ENCODE measurements at regions not wholly inside any gene's neighbourhood (a gene's known extent, or its start where the extent isn't known, plus 50 kb on each side); places are given as distances from the start of the nearest gene placed in this dataset.

- WGBS (ENCODE audit: missing lambda C conversion rate): 59% methylated on average over 14 of the region's 14 CpGs
- no peaks in the 10 kb centered on the region for H3K9me3 ChIP-seq
- POLR2A ChIA-PET: interaction anchor here (0.6 kb wide), 1 partner anchor 84 kb away, joined by 4 read pairs; the partner anchor contains the start of gene TBX3
- FAIRE-seq (no peak), DNase-seq (ENCODE audit: low read depth in 1 of 2, low spot score in 1 of 2) (peak in 1 of 2 experiments; percentile 59), ATAC-seq (no peak; a peak in 1 of 6 replicates)
- peak overlapping the region in 1 of 2 experiments; percentile 40; a peak in 2 of 6 replicates for H3K27ac ChIP-seq
- CTCF ChIA-PET: no interaction called here
- H3K4me3 ChIP-seq: no peak overlapping the region
- no peak for TF ChIP-seq ESRRA (IDR thresholded peaks at IDR 0.05; ENCODE audit: borderline replicate concordance, low read length)
- TF ChIP-seq EP300 (IDR thresholded peaks at IDR 0.05): 0 out of 5 replicates have a peak, but pooled peaks of 1 of the 2 experiments have one; percentile 20
- no peak for TF ChIP-seq EHMT2 (IDR thresholded peaks at IDR 0.05; ENCODE audit: low read depth)
- peaks cover 8% of the 10 kb centered on the region; the same call in 2 of the 3 replicates for H3K4me1 ChIP-seq
- H3K4me2 ChIP-seq: peak overlapping the region; percentile 10; the same call in 1 of the 3 replicates
Observed at GRCh38 chr12:114767906-114768722, 84.1 kb upstream of the TBX3 start.

- peak; percentile 36 for FAIRE-seq
- CTCF ChIA-PET: interaction anchor here (0.7 kb wide), 1 partner anchor 156 kb away, joined by 3 read pairs; no protein-coding TSS in a partner anchor
Observed at GRCh38 chr12:114767084-114767760, 83.2 kb upstream of the TBX3 start.

GRCh38 chr12:114765960-114766691 is 82.2 kb upstream of the TBX3 start:
- Histone ChIP-seq H3K27ac (no peak overlapping the region), H3K9me3 (no peaks in the 10 kb centered on the region), H3K4me3 (no peak overlapping the region), H3K4me1 (peaks cover 8% of the 10 kb centered on the region; the same call in 2 of the 3 replicates), H3K4me2 (no peak overlapping the region)
- TF ChIP-seq CHD2 (IDR thresholded peaks at IDR 0.05; ENCODE audit: low read length, partially characterized antibody) (no peak), MAFK (IDR thresholded peaks at IDR 0.05; ENCODE audit: partially characterized antibody) (no peak), HOXB5 (CRISPR knock-in tag; IDR thresholded peaks at IDR 0.05) (no peak), ZSCAN20 (CRISPR knock-in tag; IDR thresholded peaks at IDR 0.05) (no peak), NPAS2 (CRISPR knock-in tag; IDR thresholded peaks at IDR 0.05; ENCODE audit: borderline replicate concordance) (no peak)
- WGBS (ENCODE audit: missing lambda C conversion rate): 70% methylated on average over 11 of the region's 11 CpGs
- DNase-seq (ENCODE audit: low read depth in 1 of 2, low spot score in 1 of 2) (no peak), ATAC-seq (no peak), FAIRE-seq (no peak)
- POLR2A ChIA-PET: no interaction called here
- CTCF ChIA-PET: no interaction called here

More at GRCh38 chr12:114767084-114767760, 83.2 kb upstream of the TBX3 start:
- Histone ChIP-seq H3K4me1 (peaks cover 8% of the 10 kb centered on the region; the same call in 2 of the 3 replicates), H3K9me3 (no peaks in the 10 kb centered on the region), H3K27ac (no peak overlapping the region), H3K4me3 (no peak overlapping the region), H3K4me2 (no peak overlapping the region)
- TF ChIP-seq MYC (IDR thresholded peaks at IDR 0.05; ENCODE audit: borderline replicate concordance, low read length) (no peak), ELK1 (IDR thresholded peaks at IDR 0.05; ENCODE audit: low read depth, low read length) (no peak), CBX8 (IDR thresholded peaks at IDR 0.05) (no peak), SREBF2 (IDR thresholded peaks at IDR 0.05) (no peak), RNF2 (IDR thresholded peaks at IDR 0.05; ENCODE audit: borderline replicate concordance, low read depth) (no peak), USF2 (IDR thresholded peaks at IDR 0.05) (no peak), JUNB (IDR thresholded peaks at IDR 0.05) (no peak), POLR2A (IDR thresholded peaks at IDR 0.05; ENCODE audit: low read length) (no peak), RFX5 (IDR thresholded peaks at IDR 0.05) (no peak), BHLHE40 (IDR thresholded peaks at IDR 0.05; ENCODE audit: low read depth, low read length) (no peak), MAZ (IDR thresholded peaks at IDR 0.05; ENCODE audit: borderline replicate concordance, low read depth, low read length) (no peak), NFE2L2 (conservative IDR thresholded peaks at IDR 0.05; ENCODE audit: low read length) (no peak)
- POLR2A ChIA-PET: no interaction called here
- ATAC-seq: no peak; a peak in 1 of 6 replicates
- DNase-seq (ENCODE audit: low read depth in 1 of 2, low spot score in 1 of 2): no peak
- 91% methylated on average over 19 of the region's 19 CpGs for WGBS (ENCODE audit: missing lambda C conversion rate)

Measured in A549 (cell line).